ENCODE measurements at regions not wholly inside any gene's neighbourhood (a gene's known extent, or its start where the extent isn't known, plus 50 kb on each side); places are given as distances from the start of the nearest gene placed in this dataset.
A peak's percentile ranks its signal among the peaks of the same experiment; 100 is the strongest.

- Histone ChIP-seq H3K4me1 (ENCODE audit: control insufficient read depth, insufficient read depth, low read depth, low read length) (peaks cover 3% of the 10 kb centered on the region), H3K79me1 (replicated peaks; ENCODE audit: low read length, poor library complexity, severe bottlenecking) (peaks cover 1% of the 10 kb centered on the region), H3K18ac (ENCODE audit: low read depth in 1 of 2, low read length in 2 of 2) (no peak overlapping the region), H3K23ac (ENCODE audit: low read length in 2 of 2) (no peak overlapping the region), H3K9me3 (ENCODE audit: control insufficient read depth, low read length) (no peaks in the 10 kb centered on the region), H2BK5ac (ENCODE audit: low read depth, low read length, poor library complexity, severe bottlenecking) (no peak overlapping the region), H4K8ac (ENCODE audit: low read length) (no peak overlapping the region), H3K27ac (ENCODE audit: low read length, poor library complexity, severe bottlenecking) (no peak overlapping the region), H2AFZ (ENCODE audit: low read depth, low read length) (no peak overlapping the region), H2BK120ac (ENCODE audit: low read depth, low read length) (no peak overlapping the region), H3K4me3 (ENCODE audit: insufficient read depth in 1 of 2, low read depth in 1 of 2, low read length in 2 of 2) (no peak overlapping the region), H2BK12ac (ENCODE audit: low read length in 2 of 2) (no peak overlapping the region), H3K4ac (ENCODE audit: low read depth in 1 of 2, low read length in 2 of 2) (no peak overlapping the region), H3K4me2 (ENCODE audit: low read length, poor library complexity, severe bottlenecking) (no peak overlapping the region), H3K9ac (ENCODE audit: low read length) (no peak overlapping the region), H2BK15ac (ENCODE audit: low read depth, poor library complexity, severe bottlenecking) (no peak overlapping the region), H3K36me3 (ENCODE audit: control insufficient read depth in 1 of 2, insufficient read depth in 2 of 2, low read depth in 1 of 2, low read length in 2 of 2) (no peaks in the 10 kb centered on the region), H3K14ac (ENCODE audit: low read length in 2 of 2) (no peak overlapping the region), H3K27me3 (ENCODE audit: control insufficient read depth in 1 of 2, insufficient read depth in 1 of 2, low read length in 2 of 2) (peaks cover 0 to 23% of the 10 kb centered on the region in 2 experiments), H2AK5ac (ENCODE audit: low read length, severe bottlenecking) (no peak overlapping the region), H4K91ac (ENCODE audit: low read length) (no peak overlapping the region)
- 94% methylated on average over 6 of the region's 6 CpGs for WGBS
- no peak for DNase-seq
These were observed 112.1 kb upstream of the TIAM1 start for GRCh38 chr21:31456201-31456600.

GRCh38 chr21:31455506-31455905 lies 111.4 kb upstream of the TIAM1 start:
- H2BK12ac ChIP-seq (ENCODE audit: low read length in 2 of 2) = no peak overlapping the region
- H3K14ac ChIP-seq (ENCODE audit: low read length in 2 of 2) = no peak overlapping the region
- H2AK5ac ChIP-seq (ENCODE audit: low read length, severe bottlenecking) = no peak overlapping the region
- no peak overlapping the region for H3K27ac ChIP-seq (ENCODE audit: low read length, poor library complexity, severe bottlenecking)
- no peaks in the 10 kb centered on the region for H3K36me3 ChIP-seq (ENCODE audit: control insufficient read depth in 1 of 2, insufficient read depth in 2 of 2, low read depth in 1 of 2, low read length in 2 of 2)
- H4K91ac ChIP-seq (ENCODE audit: low read length) = no peak overlapping the region
- H3K23ac ChIP-seq (ENCODE audit: low read length in 2 of 2) = no peak overlapping the region
- H3K4me2 ChIP-seq (ENCODE audit: low read length, poor library complexity, severe bottlenecking) = no peak overlapping the region
- no peak overlapping the region for H3K4ac ChIP-seq (ENCODE audit: low read depth in 1 of 2, low read length in 2 of 2)
- no peak overlapping the region for H4K8ac ChIP-seq (ENCODE audit: low read length)
- no peaks in the 10 kb centered on the region for H3K9me3 ChIP-seq (ENCODE audit: control insufficient read depth, low read length)
- no peak overlapping the region for H2BK5ac ChIP-seq (ENCODE audit: low read depth, low read length, poor library complexity, severe bottlenecking)
- peaks cover 4% of the 10 kb centered on the region for H3K4me1 ChIP-seq (ENCODE audit: control insufficient read depth, insufficient read depth, low read depth, low read length)
- no peak overlapping the region for H2BK15ac ChIP-seq (ENCODE audit: low read depth, poor library complexity, severe bottlenecking)
- H2AFZ ChIP-seq (ENCODE audit: low read depth, low read length) = no peak overlapping the region
- peaks cover 1% of the 10 kb centered on the region for H3K79me1 ChIP-seq (replicated peaks; ENCODE audit: low read length, poor library complexity, severe bottlenecking)
- H3K9ac ChIP-seq (ENCODE audit: low read length) = no peak overlapping the region
- no peak for DNase-seq
- H3K27me3 ChIP-seq (ENCODE audit: control insufficient read depth in 1 of 2, insufficient read depth in 1 of 2, low read length in 2 of 2) = peaks cover 0 to 23% of the 10 kb centered on the region in 2 experiments
- H2BK120ac ChIP-seq (ENCODE audit: low read depth, low read length) = no peak overlapping the region
- no peak overlapping the region for H3K18ac ChIP-seq (ENCODE audit: low read depth in 1 of 2, low read length in 2 of 2)
- H3K4me3 ChIP-seq (ENCODE audit: insufficient read depth in 1 of 2, low read depth in 1 of 2, low read length in 2 of 2) = no peak overlapping the region
- WGBS = 94% methylated on average over 4 of the region's 4 CpGs

GRCh38 chr21:31450980-31451379 lies 106.9 kb upstream of the TIAM1 start:
- H3K27me3 ChIP-seq (ENCODE audit: control insufficient read depth in 1 of 2, insufficient read depth in 1 of 2, low read length in 2 of 2) = peaks cover 0 to 14% of the 10 kb centered on the region in 2 experiments
- peak overlapping the region; percentile 37 for H4K91ac ChIP-seq (ENCODE audit: low read length)
- H3K79me1 ChIP-seq (replicated peaks; ENCODE audit: low read length, poor library complexity, severe bottlenecking) = peaks cover 1% of the 10 kb centered on the region
- no peaks in the 10 kb centered on the region for H3K9me3 ChIP-seq (ENCODE audit: control insufficient read depth, low read length)
- H3K36me3 ChIP-seq (ENCODE audit: control insufficient read depth in 1 of 2, insufficient read depth in 2 of 2, low read depth in 1 of 2, low read length in 2 of 2) = no peaks in the 10 kb centered on the region
- H3K4me1 ChIP-seq (ENCODE audit: control insufficient read depth, insufficient read depth, low read depth, low read length) = peaks cover 3% of the 10 kb centered on the region
- no peak overlapping the region for H2BK5ac ChIP-seq (ENCODE audit: low read depth, low read length, poor library complexity, severe bottlenecking)
- H4K8ac ChIP-seq (ENCODE audit: low read length) = no peak overlapping the region
- H2BK12ac ChIP-seq (ENCODE audit: low read length in 2 of 2) = no peak overlapping the region
- H3K9ac ChIP-seq (ENCODE audit: low read length) = no peak overlapping the region
- no peak overlapping the region for H2BK120ac ChIP-seq (ENCODE audit: low read depth, low read length)
- H3K4me3 ChIP-seq (ENCODE audit: insufficient read depth in 1 of 2, low read depth in 1 of 2, low read length in 2 of 2) = no peak overlapping the region
- H3K4ac ChIP-seq (ENCODE audit: low read depth in 1 of 2, low read length in 2 of 2) = no peak overlapping the region
- H3K14ac ChIP-seq (ENCODE audit: low read length in 2 of 2) = no peak overlapping the region
- H3K4me2 ChIP-seq (ENCODE audit: low read length, poor library complexity, severe bottlenecking) = no peak overlapping the region
- H2AK5ac ChIP-seq (ENCODE audit: low read length, severe bottlenecking) = no peak overlapping the region
- H2BK15ac ChIP-seq (ENCODE audit: low read depth, poor library complexity, severe bottlenecking) = no peak overlapping the region
- H2AFZ ChIP-seq (ENCODE audit: low read depth, low read length) = no peak overlapping the region
- no peak overlapping the region for H3K23ac ChIP-seq (ENCODE audit: low read length in 2 of 2)
- H3K27ac ChIP-seq (ENCODE audit: low read length, poor library complexity, severe bottlenecking) = no peak overlapping the region
- 92% methylated on average over 7 of the region's 9 CpGs for WGBS
- DNase-seq = no peak
- H3K18ac ChIP-seq (ENCODE audit: low read depth in 1 of 2, low read length in 2 of 2) = no peak overlapping the region

- Histone ChIP-seq H3K18ac (ENCODE audit: low read depth in 1 of 2, low read length in 2 of 2) (no peak overlapping the region), H3K9ac (ENCODE audit: low read length) (no peak overlapping the region), H2AK5ac (ENCODE audit: low read length, severe bottlenecking) (no peak overlapping the region), H3K27me3 (ENCODE audit: control insufficient read depth in 1 of 2, insufficient read depth in 1 of 2, low read length in 2 of 2) (peaks cover 0 to 9% of the 10 kb centered on the region in 2 experiments), H3K4ac (ENCODE audit: low read depth in 1 of 2, low read length in 2 of 2) (no peak overlapping the region), H3K27ac (ENCODE audit: low read length, poor library complexity, severe bottlenecking) (no peak overlapping the region), H2BK5ac (ENCODE audit: low read depth, low read length, poor library complexity, severe bottlenecking) (no peak overlapping the region), H3K36me3 (ENCODE audit: control insufficient read depth in 1 of 2, insufficient read depth in 2 of 2, low read depth in 1 of 2, low read length in 2 of 2) (no peaks in the 10 kb centered on the region), H3K14ac (ENCODE audit: low read length in 2 of 2) (peak overlapping the region in 1 of 2 experiments; percentile 12), H3K9me3 (ENCODE audit: control insufficient read depth, low read length) (no peaks in the 10 kb centered on the region), H3K4me1 (ENCODE audit: control insufficient read depth, insufficient read depth, low read depth, low read length) (peaks cover 3% of the 10 kb centered on the region), H3K23ac (ENCODE audit: low read length in 2 of 2) (no peak overlapping the region), H2AFZ (ENCODE audit: low read depth, low read length) (no peak overlapping the region), H3K79me1 (replicated peaks; ENCODE audit: low read length, poor library complexity, severe bottlenecking) (peaks cover 1% of the 10 kb centered on the region), H2BK15ac (ENCODE audit: low read depth, poor library complexity, severe bottlenecking) (no peak overlapping the region), H4K91ac (ENCODE audit: low read length) (no peak overlapping the region), H2BK12ac (ENCODE audit: low read length in 2 of 2) (no peak overlapping the region), H3K4me3 (ENCODE audit: insufficient read depth in 1 of 2, low read depth in 1 of 2, low read length in 2 of 2) (no peak overlapping the region), H2BK120ac (ENCODE audit: low read depth, low read length) (no peak overlapping the region), H3K4me2 (ENCODE audit: low read length, poor library complexity, severe bottlenecking) (no peak overlapping the region), H4K8ac (ENCODE audit: low read length) (no peak overlapping the region)
- no peak for DNase-seq
- WGBS = 92% methylated on average over 11 of the region's 11 CpGs
These were observed 106.0 kb upstream of the TIAM1 start for GRCh38 chr21:31449921-31450535.

All from mesenchymal stem cell (in vitro differentiated cells and primary cell).